ENCODE measurements at regions not wholly inside any gene's neighbourhood (a gene's known extent, or its start where the extent isn't known, plus 50 kb on each side); places are given as distances from the start of the nearest gene placed in this dataset.

DNA sequence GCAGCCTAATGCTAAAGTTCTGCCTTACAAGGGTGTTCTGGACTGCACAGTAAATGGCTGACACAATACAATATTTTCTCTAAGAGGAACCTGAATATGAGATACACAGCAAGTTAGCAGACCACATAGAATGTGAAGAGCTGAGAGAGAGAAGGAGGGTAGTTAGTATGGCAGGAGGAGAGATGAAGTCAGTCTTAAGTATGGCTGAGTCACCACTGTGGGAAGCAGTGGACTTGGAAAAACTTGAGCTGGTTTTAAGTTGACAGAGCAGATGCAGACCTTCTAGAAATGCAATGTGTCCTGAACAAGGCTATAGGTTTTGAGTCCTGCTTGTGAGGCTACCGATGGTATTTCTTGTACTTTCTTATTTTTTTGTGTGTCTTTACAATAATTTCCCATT is 172.5 kb downstream of the SH2D1A start:
- TF ChIP-seq, protein P1, sequence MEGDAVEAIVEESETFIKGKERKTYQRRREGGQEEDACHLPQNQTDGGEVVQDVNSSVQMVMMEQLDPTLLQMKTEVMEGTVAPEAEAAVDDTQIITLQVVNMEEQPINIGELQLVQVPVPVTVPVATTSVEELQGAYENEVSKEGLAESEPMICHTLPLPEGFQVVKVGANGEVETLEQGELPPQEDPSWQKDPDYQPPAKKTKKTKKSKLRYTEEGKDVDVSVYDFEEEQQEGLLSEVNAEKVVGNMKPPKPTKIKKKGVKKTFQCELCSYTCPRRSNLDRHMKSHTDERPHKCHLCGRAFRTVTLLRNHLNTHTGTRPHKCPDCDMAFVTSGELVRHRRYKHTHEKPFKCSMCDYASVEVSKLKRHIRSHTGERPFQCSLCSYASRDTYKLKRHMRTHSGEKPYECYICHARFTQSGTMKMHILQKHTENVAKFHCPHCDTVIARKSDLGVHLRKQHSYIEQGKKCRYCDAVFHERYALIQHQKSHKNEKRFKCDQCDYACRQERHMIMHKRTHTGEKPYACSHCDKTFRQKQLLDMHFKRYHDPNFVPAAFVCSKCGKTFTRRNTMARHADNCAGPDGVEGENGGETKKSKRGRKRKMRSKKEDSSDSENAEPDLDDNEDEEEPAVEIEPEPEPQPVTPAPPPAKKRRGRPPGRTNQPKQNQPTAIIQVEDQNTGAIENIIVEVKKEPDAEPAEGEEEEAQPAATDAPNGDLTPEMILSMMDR (IDR thresholded peaks at IDR 0.05; ENCODE audit: control insufficient read depth, extremely low read depth, insufficient read depth) = no peak
- no peak overlapping the region for H3K4me3 ChIP-seq (ENCODE audit: low read depth, low read length)
- no peak for DNase-seq (ENCODE audit: low read depth)

DNA sequence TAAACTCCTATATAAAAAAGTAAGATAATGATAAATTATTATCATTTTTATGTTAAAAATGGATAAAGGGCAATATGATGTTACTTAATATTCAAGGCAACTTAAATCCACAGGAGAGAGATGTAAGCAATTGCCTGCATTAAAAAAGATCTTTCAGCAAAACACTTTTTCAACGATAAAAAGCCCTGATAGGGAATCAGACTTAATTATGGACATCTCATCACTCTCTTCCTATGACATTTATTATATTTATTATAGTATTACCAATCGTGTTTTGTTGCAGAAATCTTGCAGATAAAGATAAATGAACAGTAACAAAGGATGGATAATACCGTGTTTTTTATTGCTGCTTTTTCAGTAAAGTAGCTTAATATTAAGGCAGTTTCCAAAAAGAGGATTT is 178.5 kb downstream of the SH2D1A start:
- no peak for DNase-seq (ENCODE audit: low read depth)
- TF ChIP-seq, protein P1 (IDR thresholded peaks at IDR 0.05; ENCODE audit: control insufficient read depth, extremely low read depth, insufficient read depth) = no peak
- H3K4me3 ChIP-seq (ENCODE audit: low read depth, low read length) = no peak overlapping the region

DNA sequence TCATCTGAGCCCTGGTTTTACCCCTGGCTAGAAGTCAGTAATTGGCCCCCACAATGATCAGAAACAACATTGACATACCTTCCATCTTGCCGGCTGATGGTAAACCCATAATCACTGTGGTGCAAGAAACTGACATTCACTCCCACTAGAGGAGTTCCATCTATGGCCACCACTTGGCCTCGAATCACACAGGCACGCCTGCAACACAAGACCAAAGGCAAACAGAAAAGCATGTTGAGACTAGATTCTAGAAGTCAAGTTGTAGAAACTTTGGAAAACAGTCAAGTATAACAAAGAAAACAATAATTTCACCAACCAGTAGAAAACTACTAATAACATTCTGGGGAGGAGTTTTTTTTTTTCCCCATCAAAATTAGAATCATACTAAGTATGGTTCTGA is 183.4 kb downstream of the SH2D1A start:
- no peak for DNase-seq (ENCODE audit: low read depth)
- no peak overlapping the region for H3K4me3 ChIP-seq (ENCODE audit: low read depth, low read length)
- TF ChIP-seq, protein P1 (IDR thresholded peaks at IDR 0.05; ENCODE audit: control insufficient read depth, extremely low read depth, insufficient read depth) = no peak

DNA sequence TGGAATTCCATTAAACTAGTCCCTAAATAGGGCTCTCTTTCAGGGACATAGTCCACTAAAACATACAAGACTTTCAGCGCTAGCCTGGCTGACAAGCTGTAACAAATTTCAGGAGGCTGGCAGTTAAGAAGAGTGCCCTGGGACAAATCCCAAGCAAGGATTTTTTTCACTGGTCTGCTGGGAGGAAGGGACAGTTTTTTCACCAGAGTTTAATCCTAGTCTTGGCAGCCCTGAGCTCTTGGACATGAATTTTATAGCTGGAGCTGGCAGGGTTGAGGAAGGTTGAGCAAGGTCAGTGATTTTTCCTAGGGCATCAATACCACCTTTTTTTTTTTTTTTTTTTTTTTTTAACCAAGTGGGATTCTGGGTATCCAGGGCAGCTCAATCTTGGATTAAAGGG is 184.4 kb downstream of the SH2D1A start:
- DNase-seq (ENCODE audit: low read depth) = peak; percentile 69
- no peak overlapping the region for H3K4me3 ChIP-seq (ENCODE audit: low read depth, low read length)
- TF ChIP-seq, protein P1 (IDR thresholded peaks at IDR 0.05; ENCODE audit: control insufficient read depth, extremely low read depth, insufficient read depth) = no peak

DNA sequence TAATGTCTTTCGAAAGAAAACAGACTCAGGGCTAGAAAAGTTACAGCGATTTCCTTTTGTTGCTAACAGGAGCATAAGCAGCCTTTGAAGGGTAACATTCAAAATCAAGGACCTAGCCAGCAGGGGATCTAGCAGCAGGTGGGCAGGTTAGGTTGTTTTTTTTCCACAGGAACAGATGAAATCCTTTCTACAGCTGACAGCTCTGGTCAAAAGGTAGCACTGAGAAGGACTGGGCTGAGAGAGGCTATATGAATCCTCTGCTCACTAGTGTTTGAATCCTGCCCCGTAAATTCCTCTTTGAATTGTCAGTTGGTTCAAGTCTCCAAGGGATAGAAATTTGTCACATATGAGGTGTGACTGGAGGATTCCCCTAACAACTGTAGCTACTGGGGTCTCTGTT is 188.2 kb downstream of the SH2D1A start:
- TF ChIP-seq, protein P1 (IDR thresholded peaks at IDR 0.05; ENCODE audit: control insufficient read depth, extremely low read depth, insufficient read depth) = no peak

DNA sequence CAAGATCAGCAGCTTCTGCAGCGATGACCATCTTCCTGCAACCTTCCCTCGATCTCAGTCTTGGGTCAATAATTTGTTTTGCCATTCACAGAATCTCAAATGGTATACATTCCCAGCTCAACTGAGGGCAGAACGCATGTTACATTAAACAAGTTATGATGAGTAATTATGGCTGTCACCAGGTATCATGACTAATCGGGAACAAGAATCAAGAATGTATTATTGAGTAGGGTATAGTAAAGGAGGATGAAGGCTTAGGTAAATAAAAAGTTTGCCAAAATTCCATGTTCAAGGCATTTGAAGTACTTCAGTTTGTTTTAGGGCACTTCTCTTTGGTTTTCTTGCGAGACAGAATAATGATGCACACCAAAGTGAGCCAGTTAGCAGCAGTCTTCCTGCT is 194.1 kb downstream of the SH2D1A start:
- TF ChIP-seq, protein P1 (IDR thresholded peaks at IDR 0.05; ENCODE audit: control insufficient read depth, extremely low read depth, insufficient read depth) = no peak
- no peak for DNase-seq (ENCODE audit: low read depth)

More for the DNA sequence above, 188.2 kb downstream of the SH2D1A start:
- no peak for DNase-seq (ENCODE audit: low read depth)
- no peak overlapping the region for H3K4me3 ChIP-seq (ENCODE audit: low read depth, low read length)

DNA sequence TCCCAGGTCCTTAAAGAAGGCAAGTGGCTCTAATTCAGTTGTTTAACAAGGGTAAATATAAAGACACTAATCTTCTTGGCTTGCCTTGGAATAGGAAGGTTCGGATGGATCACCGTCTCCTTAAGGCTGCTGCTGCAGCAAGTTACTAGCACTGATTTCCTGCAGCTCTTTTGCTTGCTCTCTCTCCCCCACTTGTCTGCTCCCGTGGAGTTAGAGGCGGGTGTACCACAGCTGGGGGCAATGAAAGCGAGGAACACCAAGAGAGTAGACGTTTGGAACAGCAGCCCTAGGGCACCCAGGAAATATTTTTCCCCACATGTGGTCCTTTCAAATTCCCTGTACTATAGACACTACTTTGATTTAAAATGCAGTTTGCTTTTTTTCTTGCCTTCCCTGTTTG is 202.2 kb downstream of the SH2D1A start:
- no peak overlapping the region for H3K4me3 ChIP-seq (ENCODE audit: low read depth, low read length)
- no peak for DNase-seq (ENCODE audit: low read depth)
- TF ChIP-seq, protein P1 (IDR thresholded peaks at IDR 0.05; ENCODE audit: control insufficient read depth, extremely low read depth, insufficient read depth) = no peak

More for the DNA sequence above, 194.1 kb downstream of the SH2D1A start:
- no peak overlapping the region for H3K4me3 ChIP-seq (ENCODE audit: low read depth, low read length)

Data from LNCaP clone FGC (cell line).